GM23338 (cell line): ENCODE measurements at regions not wholly inside any gene's neighbourhood (a gene's known extent, or its start where the extent isn't known, plus 50 kb on each side); places are given as distances from the start of the nearest gene placed in this dataset.

Experiments used
- EZH2phosphoT487 ChIP-seq: fragments of 200-600 bp; sonication (generic); IDR thresholded peaks from one replicate; pipeline ENCODE4 v1.8.1; 2018; ENCODE audit warnings: antibody characterized with exemption; ENCODE audit not compliant: unreplicated experiment
- NANOG ChIP-seq: IDR thresholded peaks from 2 replicates; pipeline ENCODE4 v1.6.1; 2016; ENCODE audit warnings: antibody characterized with exemption, borderline replicate concordance
- TF ChIP-seq, protein P1 (sequence below): IDR thresholded peaks from one replicate; pipeline ENCODE4 v1.6.1; 2018; ENCODE audit warnings: antibody characterized with exemption; ENCODE audit not compliant: unreplicated experiment
- TF ChIP-seq, protein P2 (sequence below): IDR thresholded peaks from 2 replicates; pipeline ENCODE4 v1.6.1; 2016; ENCODE audit warnings: antibody characterized with exemption
- TF ChIP-seq, protein P3 (sequence below), 2 experiments: fragments of 200-600 bp in 1 of 2; sonication (generic) in 1 of 2; conservative IDR thresholded peaks; 2 replicates each; pipeline versions ENCODE4 v1.5.1 to v1.6.1; 2016 to 2017; ENCODE audit warnings: antibody characterized with exemption in 2 of 2, low read depth in 2 of 2, mild to moderate bottlenecking in 2 of 2, moderate library complexity in 1 of 2

DNA sequence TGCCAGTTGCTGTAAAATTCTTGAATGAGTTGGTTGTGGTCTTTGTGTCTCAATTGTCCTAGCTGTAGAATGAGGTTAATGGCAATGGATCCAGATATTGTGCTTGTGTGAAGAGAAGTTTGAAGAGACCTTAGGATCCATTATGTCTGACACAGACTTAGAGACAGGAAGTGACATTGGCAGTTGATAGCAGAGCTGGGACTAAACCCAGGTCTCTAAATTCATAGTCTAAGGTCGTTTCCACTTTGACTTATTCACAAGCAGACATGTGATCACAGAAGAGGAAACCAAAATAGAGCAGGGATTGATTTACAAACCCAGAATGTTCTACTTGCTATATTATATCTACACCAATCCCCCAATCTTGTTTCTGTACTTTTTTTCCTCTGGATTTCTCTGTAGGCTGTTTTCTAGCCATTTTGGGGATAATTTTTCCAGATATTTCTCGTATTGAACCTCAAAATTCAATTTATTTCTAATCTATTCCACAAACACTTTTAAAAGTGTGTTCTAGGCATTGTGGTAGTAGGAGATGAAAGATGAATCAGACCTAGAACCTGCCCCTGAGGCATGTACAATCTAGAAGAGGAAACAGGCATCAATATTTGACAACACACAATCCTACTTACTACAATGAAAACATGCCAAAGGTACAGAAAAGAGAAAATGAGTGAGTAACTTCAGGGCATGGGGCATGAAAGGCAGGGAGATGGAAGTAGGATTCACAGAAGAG, 123.3 kb downstream of the NFKBIZ start:
- TF ChIP-seq, protein P1, sequence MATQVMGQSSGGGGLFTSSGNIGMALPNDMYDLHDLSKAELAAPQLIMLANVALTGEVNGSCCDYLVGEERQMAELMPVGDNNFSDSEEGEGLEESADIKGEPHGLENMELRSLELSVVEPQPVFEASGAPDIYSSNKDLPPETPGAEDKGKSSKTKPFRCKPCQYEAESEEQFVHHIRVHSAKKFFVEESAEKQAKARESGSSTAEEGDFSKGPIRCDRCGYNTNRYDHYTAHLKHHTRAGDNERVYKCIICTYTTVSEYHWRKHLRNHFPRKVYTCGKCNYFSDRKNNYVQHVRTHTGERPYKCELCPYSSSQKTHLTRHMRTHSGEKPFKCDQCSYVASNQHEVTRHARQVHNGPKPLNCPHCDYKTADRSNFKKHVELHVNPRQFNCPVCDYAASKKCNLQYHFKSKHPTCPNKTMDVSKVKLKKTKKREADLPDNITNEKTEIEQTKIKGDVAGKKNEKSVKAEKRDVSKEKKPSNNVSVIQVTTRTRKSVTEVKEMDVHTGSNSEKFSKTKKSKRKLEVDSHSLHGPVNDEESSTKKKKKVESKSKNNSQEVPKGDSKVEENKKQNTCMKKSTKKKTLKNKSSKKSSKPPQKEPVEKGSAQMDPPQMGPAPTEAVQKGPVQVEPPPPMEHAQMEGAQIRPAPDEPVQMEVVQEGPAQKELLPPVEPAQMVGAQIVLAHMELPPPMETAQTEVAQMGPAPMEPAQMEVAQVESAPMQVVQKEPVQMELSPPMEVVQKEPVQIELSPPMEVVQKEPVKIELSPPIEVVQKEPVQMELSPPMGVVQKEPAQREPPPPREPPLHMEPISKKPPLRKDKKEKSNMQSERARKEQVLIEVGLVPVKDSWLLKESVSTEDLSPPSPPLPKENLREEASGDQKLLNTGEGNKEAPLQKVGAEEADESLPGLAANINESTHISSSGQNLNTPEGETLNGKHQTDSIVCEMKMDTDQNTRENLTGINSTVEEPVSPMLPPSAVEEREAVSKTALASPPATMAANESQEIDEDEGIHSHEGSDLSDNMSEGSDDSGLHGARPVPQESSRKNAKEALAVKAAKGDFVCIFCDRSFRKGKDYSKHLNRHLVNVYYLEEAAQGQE = no peak
- TF ChIP-seq, protein P2, sequence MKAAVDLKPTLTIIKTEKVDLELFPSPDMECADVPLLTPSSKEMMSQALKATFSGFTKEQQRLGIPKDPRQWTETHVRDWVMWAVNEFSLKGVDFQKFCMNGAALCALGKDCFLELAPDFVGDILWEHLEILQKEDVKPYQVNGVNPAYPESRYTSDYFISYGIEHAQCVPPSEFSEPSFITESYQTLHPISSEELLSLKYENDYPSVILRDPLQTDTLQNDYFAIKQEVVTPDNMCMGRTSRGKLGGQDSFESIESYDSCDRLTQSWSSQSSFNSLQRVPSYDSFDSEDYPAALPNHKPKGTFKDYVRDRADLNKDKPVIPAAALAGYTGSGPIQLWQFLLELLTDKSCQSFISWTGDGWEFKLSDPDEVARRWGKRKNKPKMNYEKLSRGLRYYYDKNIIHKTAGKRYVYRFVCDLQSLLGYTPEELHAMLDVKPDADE = no peak
- TF ChIP-seq NANOG = no peak
- TF ChIP-seq, protein P3, sequence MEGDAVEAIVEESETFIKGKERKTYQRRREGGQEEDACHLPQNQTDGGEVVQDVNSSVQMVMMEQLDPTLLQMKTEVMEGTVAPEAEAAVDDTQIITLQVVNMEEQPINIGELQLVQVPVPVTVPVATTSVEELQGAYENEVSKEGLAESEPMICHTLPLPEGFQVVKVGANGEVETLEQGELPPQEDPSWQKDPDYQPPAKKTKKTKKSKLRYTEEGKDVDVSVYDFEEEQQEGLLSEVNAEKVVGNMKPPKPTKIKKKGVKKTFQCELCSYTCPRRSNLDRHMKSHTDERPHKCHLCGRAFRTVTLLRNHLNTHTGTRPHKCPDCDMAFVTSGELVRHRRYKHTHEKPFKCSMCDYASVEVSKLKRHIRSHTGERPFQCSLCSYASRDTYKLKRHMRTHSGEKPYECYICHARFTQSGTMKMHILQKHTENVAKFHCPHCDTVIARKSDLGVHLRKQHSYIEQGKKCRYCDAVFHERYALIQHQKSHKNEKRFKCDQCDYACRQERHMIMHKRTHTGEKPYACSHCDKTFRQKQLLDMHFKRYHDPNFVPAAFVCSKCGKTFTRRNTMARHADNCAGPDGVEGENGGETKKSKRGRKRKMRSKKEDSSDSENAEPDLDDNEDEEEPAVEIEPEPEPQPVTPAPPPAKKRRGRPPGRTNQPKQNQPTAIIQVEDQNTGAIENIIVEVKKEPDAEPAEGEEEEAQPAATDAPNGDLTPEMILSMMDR (conservative IDR thresholded peaks at IDR 0.05; ENCODE audit: low read depth in 2 of 2) = no peak
- no peak for TF ChIP-seq EZH2phosphoT487
